SU-DHL-6 (cell line): ENCODE measurements at regions not wholly inside any gene's neighbourhood (a gene's known extent, or its start where the extent isn't known, plus 50 kb on each side); places are given as distances from the start of the nearest gene placed in this dataset.
"Not testable (repeated sequence)": the region's sequence is repeated elsewhere in the genome, so short reads cannot be mapped to it uniquely, and the experiment has no call there.

ENCODE experiments used
- H2AFZ ChIP-seq: fragments of 200-600 bp; sonication (generic); 2 replicates; pipeline ENCODE4 v1.6.1; 2014; ENCODE audit warnings: low read depth, mild to moderate bottlenecking, moderate library complexity, mixed read lengths, antibody characterized with exemption, low read length; ENCODE audit not compliant: severe bottlenecking
- H3F3A ChIP-seq: fragments of 200-600 bp; shearing (Covaris generic); 2 replicates; pipeline ENCODE4 v1.6.0; 2016; ENCODE audit warnings: antibody characterized with exemption, mild to moderate bottlenecking; ENCODE audit not compliant: insufficient read depth
- H3K27ac ChIP-seq: fragments of 200-600 bp; sonication (generic); 2 replicates; pipeline ENCODE4 v1.5.1; 2016; ENCODE audit warnings: low read depth, mild to moderate bottlenecking, low read length, moderate library complexity, mixed read lengths
- H3K27me3 ChIP-seq: fragments of 200-600 bp; sonication (generic), shearing (Covaris generic); 2 replicates; pipeline ENCODE4 v1.6.0; 2014; ENCODE audit warnings: mild to moderate bottlenecking, low read length
- H3K36me3 ChIP-seq: fragments of 200-600 bp; sonication (generic); 2 replicates; pipeline ENCODE4 v1.6.1; 2014; ENCODE audit warnings: mild to moderate bottlenecking, low read length, mixed read lengths
- H3K4me2 ChIP-seq: fragments of 300-600, 200-600 bp; shearing (Covaris generic), sonication (generic); 2 replicates; pipeline ENCODE4 v1.6.0; 2014; ENCODE audit warnings: low read length, low read depth, mild to moderate bottlenecking; ENCODE audit not compliant: poor library complexity, severe bottlenecking
- H3K4me3 ChIP-seq: fragments of 200-600 bp; sonication (generic); 2 replicates; pipeline ENCODE4 v1.5.1; 2014; ENCODE audit warnings: antibody characterized with exemption, low read length, mild to moderate bottlenecking, mixed read lengths; ENCODE audit not compliant: insufficient read depth, poor library complexity, severe bottlenecking
- H3K79me2 ChIP-seq: fragments of 200-600 bp; sonication (generic); 2 replicates; pipeline ENCODE4 v1.6.1; 2014; ENCODE audit warnings: mild to moderate bottlenecking, low read length, moderate library complexity; ENCODE audit not compliant: insufficient read depth
- H3K9ac ChIP-seq: fragments of 200-600 bp; sonication (generic); 2 replicates; pipeline ENCODE4 v1.7.0; 2014; ENCODE audit warnings: mild to moderate bottlenecking, low read length
- H3K9me2 ChIP-seq: fragments of 200-600 bp; sonication (generic); replicated peaks from 2 replicates; pipeline ENCODE4 v1.6.1; 2014; ENCODE audit warnings: low read length; ENCODE audit not compliant: insufficient read depth
- H3K9me3 ChIP-seq: fragments of 200-600 bp; sonication (generic); 2 replicates; pipeline ENCODE4 v1.6.1; 2014; ENCODE audit warnings: low read length, mixed read lengths; ENCODE audit not compliant: insufficient read depth
- H4K20me1 ChIP-seq: fragments of 200-600 bp; sonication (generic); 2 replicates; pipeline ENCODE4 v1.6.1; 2014; ENCODE audit warnings: low read depth, mild to moderate bottlenecking, antibody characterized with exemption, low read length, moderate library complexity, mixed read lengths
- EZH2phosphoT487 ChIP-seq: fragments of 200-600 bp; sonication (generic), shearing (Covaris generic); conservative IDR thresholded peaks from 2 replicates; pipeline ENCODE4 v1.6.1; 2018; ENCODE audit warnings: mild to moderate bottlenecking, antibody characterized with exemption, low read length, moderate library complexity, mixed read lengths
- TF ChIP-seq, protein P1 (sequence below): fragments of 200-600 bp; sonication (generic); IDR thresholded peaks from one replicate; pipeline ENCODE4 v1.5.1; 2017; ENCODE audit warnings: antibody characterized with exemption, mild to moderate bottlenecking, low read length, moderate library complexity; ENCODE audit not compliant: insufficient read depth, poor library complexity, severe bottlenecking

DNA sequence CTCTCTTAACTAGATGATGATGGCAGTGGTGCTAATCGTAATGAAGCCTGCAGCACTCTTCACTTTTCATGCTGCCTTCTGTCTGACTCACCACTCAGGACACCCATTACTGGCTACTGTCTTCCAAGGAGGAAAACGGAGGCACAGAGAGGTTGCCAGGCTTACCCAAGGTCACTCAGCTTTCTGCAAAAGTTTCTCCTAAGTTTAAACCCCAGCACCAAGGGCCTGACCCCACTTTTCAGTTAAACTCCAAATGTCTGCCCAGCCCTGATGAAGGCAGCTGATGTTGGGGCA lies 78.1 kb upstream of the RUNX3 start:
- Histone ChIP-seq H4K20me1 (no peaks in the 10 kb centered on the region), H3K4me3 (no peak overlapping the region), H3K4me2 (no peak overlapping the region), H3K36me3 (no peaks in the 10 kb centered on the region), H3K27ac (no peak overlapping the region), H2AFZ (no peak overlapping the region), H3K27me3 (no peaks in the 10 kb centered on the region), H3K9me3 (no peaks in the 10 kb centered on the region), H3F3A (no peaks in the 10 kb centered on the region), H3K9ac (no peak overlapping the region), H3K9me2 (no peaks in the 10 kb centered on the region), H3K79me2 (no peaks in the 10 kb centered on the region)
- no peak for TF ChIP-seq EZH2phosphoT487
- TF ChIP-seq, protein P1, sequence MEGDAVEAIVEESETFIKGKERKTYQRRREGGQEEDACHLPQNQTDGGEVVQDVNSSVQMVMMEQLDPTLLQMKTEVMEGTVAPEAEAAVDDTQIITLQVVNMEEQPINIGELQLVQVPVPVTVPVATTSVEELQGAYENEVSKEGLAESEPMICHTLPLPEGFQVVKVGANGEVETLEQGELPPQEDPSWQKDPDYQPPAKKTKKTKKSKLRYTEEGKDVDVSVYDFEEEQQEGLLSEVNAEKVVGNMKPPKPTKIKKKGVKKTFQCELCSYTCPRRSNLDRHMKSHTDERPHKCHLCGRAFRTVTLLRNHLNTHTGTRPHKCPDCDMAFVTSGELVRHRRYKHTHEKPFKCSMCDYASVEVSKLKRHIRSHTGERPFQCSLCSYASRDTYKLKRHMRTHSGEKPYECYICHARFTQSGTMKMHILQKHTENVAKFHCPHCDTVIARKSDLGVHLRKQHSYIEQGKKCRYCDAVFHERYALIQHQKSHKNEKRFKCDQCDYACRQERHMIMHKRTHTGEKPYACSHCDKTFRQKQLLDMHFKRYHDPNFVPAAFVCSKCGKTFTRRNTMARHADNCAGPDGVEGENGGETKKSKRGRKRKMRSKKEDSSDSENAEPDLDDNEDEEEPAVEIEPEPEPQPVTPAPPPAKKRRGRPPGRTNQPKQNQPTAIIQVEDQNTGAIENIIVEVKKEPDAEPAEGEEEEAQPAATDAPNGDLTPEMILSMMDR = no peak

GRCh38 chr1:25007390-25008191 lies 77.5 kb upstream of the RUNX3 start:
- not testable (repeated sequence) for H3K27ac ChIP-seq, H3F3A ChIP-seq, H3K9ac ChIP-seq, H3K4me2 ChIP-seq, H3K36me3 ChIP-seq, H3K27me3 ChIP-seq, H3K4me3 ChIP-seq, H3K79me2 ChIP-seq, H4K20me1 ChIP-seq, H3K9me3 ChIP-seq, H2AFZ ChIP-seq, H3K9me2 ChIP-seq

DNA sequence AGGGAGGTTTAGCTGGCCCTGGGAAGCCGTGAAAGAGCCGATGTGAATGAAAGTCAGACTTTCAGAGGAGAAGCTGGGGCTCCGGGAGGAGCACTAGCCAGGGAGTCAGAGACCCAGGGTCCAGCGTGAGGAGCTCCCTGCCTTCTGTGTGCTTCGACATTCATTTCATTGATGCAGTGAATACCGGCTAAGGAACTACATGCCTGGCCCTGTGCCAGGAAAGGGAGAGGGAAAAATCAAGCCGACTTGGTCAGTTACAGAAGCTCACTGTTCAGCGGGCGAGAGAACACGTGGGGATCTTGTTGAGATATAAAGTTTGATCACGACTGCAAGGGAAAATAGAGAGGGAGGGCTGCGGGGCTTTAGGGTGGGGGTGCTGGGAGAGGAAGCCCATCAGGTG lies 76.7 kb upstream of the RUNX3 start:
- H3K27ac ChIP-seq = no peak overlapping the region
- H3K4me2 ChIP-seq = no peak overlapping the region
- no peaks in the 10 kb centered on the region for H3K27me3 ChIP-seq
- no peaks in the 10 kb centered on the region for H3F3A ChIP-seq
- no peak overlapping the region for H3K9ac ChIP-seq
- no peak overlapping the region for H2AFZ ChIP-seq
- no peaks in the 10 kb centered on the region for H3K9me3 ChIP-seq
- H3K36me3 ChIP-seq = no peaks in the 10 kb centered on the region
- H4K20me1 ChIP-seq = no peaks in the 10 kb centered on the region
- H3K9me2 ChIP-seq = no peaks in the 10 kb centered on the region
- H3K4me3 ChIP-seq = no peak overlapping the region
- TF ChIP-seq, protein P1 = no peak
- no peak for TF ChIP-seq EZH2phosphoT487
- no peaks in the 10 kb centered on the region for H3K79me2 ChIP-seq

GRCh38 chr1:25004355-25004754 lies 74.3 kb upstream of the RUNX3 start:
- H3K36me3 ChIP-seq = no peaks in the 10 kb centered on the region
- no peak overlapping the region for H3K4me2 ChIP-seq
- no peak overlapping the region for H2AFZ ChIP-seq
- no peaks in the 10 kb centered on the region for H3K9me2 ChIP-seq
- H3F3A ChIP-seq = no peaks in the 10 kb centered on the region
- no peak overlapping the region for H3K4me3 ChIP-seq
- no peak for TF ChIP-seq EZH2phosphoT487
- TF ChIP-seq, protein P1 = no peak
- no peaks in the 10 kb centered on the region for H4K20me1 ChIP-seq
- no peak overlapping the region for H3K27ac ChIP-seq
- H3K9ac ChIP-seq = no peak overlapping the region
- H3K27me3 ChIP-seq = no peaks in the 10 kb centered on the region
- no peaks in the 10 kb centered on the region for H3K79me2 ChIP-seq
- no peaks in the 10 kb centered on the region for H3K9me3 ChIP-seq
